ENCODE measurements at regions not wholly inside any gene's neighbourhood (a gene's known extent, or its start where the extent isn't known, plus 50 kb on each side); places are given as distances from the start of the nearest gene placed in this dataset.

GRCh38 chrX:138939038-138939437, 227.5 kb upstream of the FGF13 start:
- H3K4me3 ChIP-seq (ENCODE audit: low read depth, low read length) = no peak overlapping the region
- no peak for DNase-seq (ENCODE audit: low read depth)
- TF ChIP-seq CTCF (IDR thresholded peaks at IDR 0.05; ENCODE audit: insufficient read depth, low read length) = no peak

GRCh38 chrX:138938003-138938402, 226.5 kb upstream of the FGF13 start:
- TF ChIP-seq CTCF (IDR thresholded peaks at IDR 0.05; ENCODE audit: insufficient read depth, low read length) = no peak
- no peak for DNase-seq (ENCODE audit: low read depth)
- no peak overlapping the region for H3K4me3 ChIP-seq (ENCODE audit: low read depth, low read length)

GRCh38 chrX:138931212-138931611, 219.7 kb upstream of the FGF13 start:
- DNase-seq (ENCODE audit: low read depth) = no peak

GRCh38 chrX:138930583-138930945, 219.0 kb upstream of the FGF13 start:
- no peak for DNase-seq (ENCODE audit: low read depth)
- no peak overlapping the region for H3K4me3 ChIP-seq (ENCODE audit: low read depth, low read length)
- TF ChIP-seq CTCF (IDR thresholded peaks at IDR 0.05; ENCODE audit: insufficient read depth, low read length) = no peak

More at GRCh38 chrX:138931212-138931611, 219.7 kb upstream of the FGF13 start:
- TF ChIP-seq CTCF (IDR thresholded peaks at IDR 0.05; ENCODE audit: insufficient read depth, low read length) = no peak
- H3K4me3 ChIP-seq (ENCODE audit: low read depth, low read length) = no peak overlapping the region

- no peak overlapping the region for H3K4me3 ChIP-seq (ENCODE audit: low read depth, low read length)
- DNase-seq (ENCODE audit: low read depth) = no peak
- no peak for TF ChIP-seq CTCF (IDR thresholded peaks at IDR 0.05; ENCODE audit: insufficient read depth, low read length)
These were observed 218.5 kb upstream of the FGF13 start for GRCh38 chrX:138929926-138930582.

GRCh38 chrX:138928737-138929459, 217.4 kb upstream of the FGF13 start:
- H3K4me3 ChIP-seq (ENCODE audit: low read depth, low read length) = no peak overlapping the region
- no peak for DNase-seq (ENCODE audit: low read depth)
- TF ChIP-seq CTCF (IDR thresholded peaks at IDR 0.05; ENCODE audit: insufficient read depth, low read length) = no peak

Data from fibroblast of the aortic adventitia (primary cell).